ENCODE measurements at regions not wholly inside any gene's neighbourhood (a gene's known extent, or its start where the extent isn't known, plus 50 kb on each side); places are given as distances from the start of the nearest gene placed in this dataset.

- no peaks in the 10 kb centered on the region for H3K27me3 ChIP-seq (replicated peaks in 1 of 7)
- no peaks in the 10 kb centered on the region for H3K4me1 ChIP-seq
- intact Hi-C loops (cut with DNase I; ENCODE audit: low total_unique reads) = no loop called here
- 84 to 93% (median 89%) methylated on average over 3 of the region's 3 CpGs for WGBS, 5 donors
- no peak overlapping the region for H3K4me3 ChIP-seq
- no peaks in the 10 kb centered on the region for H3K9me3 ChIP-seq
- no peaks in the 10 kb centered on the region for H3K36me3 ChIP-seq
- no peak overlapping the region for H3K27ac ChIP-seq
- TF ChIP-seq POLR2AphosphoS5 (IDR thresholded peaks at IDR 0.05) (no peak), POLR2A (IDR thresholded peaks at IDR 0.05) (no peak)
- TF ChIP-seq, protein P1, sequence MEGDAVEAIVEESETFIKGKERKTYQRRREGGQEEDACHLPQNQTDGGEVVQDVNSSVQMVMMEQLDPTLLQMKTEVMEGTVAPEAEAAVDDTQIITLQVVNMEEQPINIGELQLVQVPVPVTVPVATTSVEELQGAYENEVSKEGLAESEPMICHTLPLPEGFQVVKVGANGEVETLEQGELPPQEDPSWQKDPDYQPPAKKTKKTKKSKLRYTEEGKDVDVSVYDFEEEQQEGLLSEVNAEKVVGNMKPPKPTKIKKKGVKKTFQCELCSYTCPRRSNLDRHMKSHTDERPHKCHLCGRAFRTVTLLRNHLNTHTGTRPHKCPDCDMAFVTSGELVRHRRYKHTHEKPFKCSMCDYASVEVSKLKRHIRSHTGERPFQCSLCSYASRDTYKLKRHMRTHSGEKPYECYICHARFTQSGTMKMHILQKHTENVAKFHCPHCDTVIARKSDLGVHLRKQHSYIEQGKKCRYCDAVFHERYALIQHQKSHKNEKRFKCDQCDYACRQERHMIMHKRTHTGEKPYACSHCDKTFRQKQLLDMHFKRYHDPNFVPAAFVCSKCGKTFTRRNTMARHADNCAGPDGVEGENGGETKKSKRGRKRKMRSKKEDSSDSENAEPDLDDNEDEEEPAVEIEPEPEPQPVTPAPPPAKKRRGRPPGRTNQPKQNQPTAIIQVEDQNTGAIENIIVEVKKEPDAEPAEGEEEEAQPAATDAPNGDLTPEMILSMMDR (IDR thresholded peaks at IDR 0.05 in 8 of 11, conservative IDR thresholded peaks at IDR 0.05 in 3 of 11) = no peak
- DNase-seq = no peak
These were observed 371.5 kb downstream of the LRIG3 start for GRCh38 chr12:58548801-58549200.

- TF ChIP-seq, protein P1 (IDR thresholded peaks at IDR 0.05 in 8 of 11, conservative IDR thresholded peaks at IDR 0.05 in 3 of 11) = no peak
- TF ChIP-seq POLR2A (IDR thresholded peaks at IDR 0.05) = no peak
- TF ChIP-seq POLR2AphosphoS5 (IDR thresholded peaks at IDR 0.05) = no peak
- no peaks in the 10 kb centered on the region for H3K27me3 ChIP-seq (replicated peaks in 1 of 7)
- intact Hi-C loops (cut with DNase I; ENCODE audit: low total_unique reads) = no loop called here
- H3K4me1 ChIP-seq = no peaks in the 10 kb centered on the region
- H3K9me3 ChIP-seq = no peaks in the 10 kb centered on the region
- H3K36me3 ChIP-seq = no peaks in the 10 kb centered on the region
- 65 to 81% (median 74%) methylated on average over 5 of the region's 5 CpGs for WGBS, 5 donors
- no peak overlapping the region for H3K27ac ChIP-seq
- DNase-seq = no peak
- H3K4me3 ChIP-seq = no peak overlapping the region
These were observed 365.7 kb downstream of the LRIG3 start for GRCh38 chr12:58554522-58555157.

- Histone ChIP-seq H3K4me3 (no peak overlapping the region), H3K27ac (no peak overlapping the region), H3K27me3 (replicated peaks in 1 of 7) (no peaks in the 10 kb centered on the region), H3K9me3 (no peaks in the 10 kb centered on the region), H3K36me3 (no peaks in the 10 kb centered on the region), H3K4me1 (no peaks in the 10 kb centered on the region)
- intact Hi-C loops (cut with DNase I; ENCODE audit: low total_unique reads) = no loop called here
- 41 to 52% (median 48%) methylated on average over 3 of the region's 3 CpGs for WGBS, 5 donors
- TF ChIP-seq POLR2AphosphoS5 (IDR thresholded peaks at IDR 0.05) (no peak), POLR2A (IDR thresholded peaks at IDR 0.05) (no peak)
- TF ChIP-seq, protein P1 (IDR thresholded peaks at IDR 0.05 in 8 of 11, conservative IDR thresholded peaks at IDR 0.05 in 3 of 11) = no peak
- no peak for DNase-seq
These were observed 363.1 kb downstream of the LRIG3 start for GRCh38 chr12:58557171-58557570.

DNA sequence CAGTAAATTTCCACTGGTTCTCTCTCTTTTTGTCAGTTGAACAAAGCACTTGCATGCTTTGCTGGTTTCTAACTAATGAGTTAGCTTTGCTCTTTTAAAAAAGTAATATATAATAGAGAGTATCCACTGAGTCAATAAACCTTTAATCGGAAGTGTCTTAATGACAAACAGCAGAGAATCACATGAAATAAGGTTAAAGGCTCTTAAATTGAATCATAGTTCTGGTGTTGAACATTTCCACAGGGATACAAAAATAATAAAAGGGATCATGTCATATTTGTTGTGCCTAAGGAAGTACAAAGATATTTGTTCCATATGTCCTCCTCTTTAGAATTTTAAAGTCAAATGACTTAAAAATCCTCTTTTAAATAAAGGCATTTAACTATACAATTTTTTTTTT lies 362.6 kb downstream of the LRIG3 start:
- Histone ChIP-seq H3K27ac (no peak overlapping the region), H3K4me1 (no peaks in the 10 kb centered on the region), H3K36me3 (no peaks in the 10 kb centered on the region), H3K27me3 (replicated peaks in 1 of 7) (no peaks in the 10 kb centered on the region), H3K4me3 (no peak overlapping the region), H3K9me3 (no peaks in the 10 kb centered on the region)
- intact Hi-C loops (cut with DNase I; ENCODE audit: low total_unique reads) = no loop called here
- no peak for DNase-seq
- TF ChIP-seq POLR2A (IDR thresholded peaks at IDR 0.05) (no peak), POLR2AphosphoS5 (IDR thresholded peaks at IDR 0.05) (no peak)
- TF ChIP-seq, protein P1 (IDR thresholded peaks at IDR 0.05 in 8 of 11, conservative IDR thresholded peaks at IDR 0.05 in 3 of 11) = no peak
- 91 to 98% (median 95%) methylated on average over 1 of the region's 1 CpG for WGBS, 5 donors

Data from spleen (tissue), 11 donors.